HG02678 (cell line): ENCODE measurements at regions not wholly inside any gene's neighbourhood (a gene's known extent, or its start where the extent isn't known, plus 50 kb on each side); places are given as distances from the start of the nearest gene placed in this dataset.

Experiments used
- ATAC-seq: cut with Tn5 transposase; IDR thresholded peaks from one replicate; pipeline ENCODE4 v1.9.1; 2021; ENCODE audit warnings: mild to moderate bottlenecking, moderate library complexity; ENCODE audit not compliant: unreplicated experiment

DNA sequence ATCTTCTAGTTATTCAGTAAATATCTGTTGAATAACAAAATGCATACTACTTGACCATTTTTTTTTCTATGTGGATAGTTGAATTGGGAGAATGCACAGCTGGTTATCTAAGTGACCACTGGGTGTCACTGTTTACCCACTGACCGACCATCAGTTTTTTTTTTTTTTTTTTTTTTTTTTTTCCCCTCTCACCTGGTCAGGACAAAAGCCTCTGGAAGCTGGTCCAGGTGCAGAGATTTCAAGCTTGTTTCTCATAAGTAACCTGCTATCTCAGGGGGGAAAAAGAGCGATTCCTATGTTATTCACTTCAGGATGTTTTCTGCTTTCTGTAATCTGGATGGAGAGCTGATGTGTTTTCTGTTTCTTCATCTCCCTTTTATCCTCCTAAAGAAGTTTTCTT is 256.0 kb downstream of the DCDC2C start:
- no peak for ATAC-seq

DNA sequence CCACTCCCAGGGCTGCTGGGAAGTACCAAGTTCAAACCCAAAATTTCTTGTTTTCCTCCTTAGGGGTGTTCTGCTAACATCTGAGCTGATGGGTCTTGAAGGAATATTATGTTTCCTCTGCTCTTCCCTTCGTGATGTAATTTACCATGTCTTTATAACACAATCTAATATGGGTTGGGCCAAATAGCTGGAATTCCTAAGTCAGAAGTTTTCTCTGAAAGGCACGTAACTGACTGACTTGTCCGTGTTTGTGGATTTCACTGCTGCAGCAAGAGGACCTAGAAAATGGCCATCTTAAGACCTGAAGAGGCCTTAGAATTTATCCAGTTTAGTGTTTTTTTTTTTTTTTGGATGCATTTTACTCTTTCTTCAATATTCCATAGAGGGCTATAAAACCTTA is 256.7 kb downstream of the DCDC2C start:
- no peak for ATAC-seq

DNA sequence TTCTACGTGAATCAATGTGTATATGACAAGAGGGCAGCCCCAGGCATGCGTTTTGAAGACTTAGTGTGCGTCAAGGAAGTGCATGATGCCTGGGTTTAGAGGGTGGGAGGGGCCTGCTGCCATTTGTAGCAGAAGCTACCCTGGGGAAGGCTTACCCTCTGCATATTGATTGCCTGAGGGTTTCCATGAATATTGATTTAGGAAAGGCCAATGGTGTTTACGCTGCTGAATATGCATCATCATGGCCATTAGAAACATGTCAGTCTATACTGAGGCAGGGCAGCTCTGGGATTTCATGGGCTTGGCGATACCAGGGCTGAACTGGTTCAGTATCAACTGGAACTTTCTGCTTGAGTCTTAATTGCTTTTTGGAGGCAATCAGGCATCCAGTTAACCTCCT is 259.3 kb downstream of the DCDC2C start:
- no peak for ATAC-seq

DNA sequence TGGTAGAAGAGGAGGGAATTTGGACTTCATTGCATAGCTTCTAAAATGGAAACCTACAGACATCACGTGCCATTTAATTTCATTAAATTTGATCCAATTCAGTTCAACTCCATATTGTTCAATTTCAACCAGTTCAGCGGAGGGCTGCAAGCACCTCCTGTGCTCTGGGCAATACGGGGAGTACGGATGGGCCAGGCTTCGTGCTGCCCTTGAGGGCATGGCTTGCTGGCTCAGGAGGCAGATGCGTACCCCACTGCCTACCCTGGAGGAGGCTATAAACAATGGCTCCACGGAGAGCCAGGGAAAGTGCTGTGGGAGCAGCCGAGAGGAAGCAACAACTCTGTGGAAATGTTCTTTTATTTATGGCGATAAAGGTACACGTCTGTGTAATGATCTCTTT is 261.8 kb downstream of the DCDC2C start:
- no peak for ATAC-seq

DNA sequence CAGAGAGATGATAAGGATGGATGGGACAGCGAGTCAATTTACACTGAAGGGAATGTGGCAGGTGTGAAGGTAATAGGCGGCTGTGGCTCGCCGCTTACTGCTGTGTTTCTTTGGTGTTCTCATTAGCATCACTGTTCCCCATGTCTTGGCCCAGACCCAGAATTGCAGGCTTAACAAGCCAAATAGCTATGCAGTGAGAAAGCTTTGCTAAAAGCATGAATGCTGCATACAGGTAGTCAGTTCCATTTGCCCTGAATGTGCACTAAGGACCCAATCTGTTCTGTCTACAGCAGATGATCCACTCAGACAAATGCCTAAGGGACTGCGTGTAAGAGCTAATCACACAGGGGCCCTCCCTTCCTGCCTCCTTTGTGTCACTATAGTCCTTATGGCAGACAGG is 262.6 kb downstream of the DCDC2C start:
- no peak for ATAC-seq

DNA sequence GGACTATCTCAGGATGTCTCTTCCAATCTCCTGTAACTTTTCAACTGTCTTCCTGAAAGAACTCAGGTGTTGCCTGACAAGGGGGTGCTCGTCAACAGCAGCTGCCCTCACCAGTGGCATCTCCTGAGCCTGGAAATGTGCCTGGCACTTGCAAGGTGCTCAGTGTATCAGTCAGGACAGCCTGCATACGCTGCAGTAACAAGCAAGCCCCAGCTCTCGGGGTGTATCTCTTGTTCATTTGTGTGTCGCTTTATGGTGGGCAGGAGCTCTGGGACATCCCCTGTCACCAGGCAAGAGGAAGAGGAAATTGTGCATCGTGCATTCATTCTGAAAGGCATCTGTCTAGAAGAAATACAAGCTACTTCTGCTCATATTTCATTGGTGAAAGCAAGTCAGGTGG is 263.1 kb downstream of the DCDC2C start:
- ATAC-seq: no peak

DNA sequence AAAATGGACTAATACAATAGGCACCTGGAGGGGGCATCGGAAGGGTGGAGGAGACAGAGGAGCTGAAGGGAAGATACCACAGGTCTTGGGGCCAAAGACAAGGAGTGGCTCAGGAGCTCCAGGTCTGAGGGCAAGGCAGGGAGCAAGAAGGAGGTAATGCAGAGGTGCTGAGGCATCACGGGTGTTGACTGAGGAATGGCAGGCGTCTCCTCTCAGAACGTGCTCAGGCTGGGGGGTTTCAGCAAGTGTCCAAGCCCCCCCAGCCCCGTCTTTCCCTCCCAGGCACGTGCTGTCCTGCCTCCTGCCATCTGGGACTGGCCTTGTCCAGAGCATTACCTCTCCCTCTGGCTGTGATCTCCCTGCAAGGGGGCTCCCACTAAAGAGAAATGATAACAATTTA is 265.4 kb downstream of the DCDC2C start:
- ATAC-seq: no peak

DNA sequence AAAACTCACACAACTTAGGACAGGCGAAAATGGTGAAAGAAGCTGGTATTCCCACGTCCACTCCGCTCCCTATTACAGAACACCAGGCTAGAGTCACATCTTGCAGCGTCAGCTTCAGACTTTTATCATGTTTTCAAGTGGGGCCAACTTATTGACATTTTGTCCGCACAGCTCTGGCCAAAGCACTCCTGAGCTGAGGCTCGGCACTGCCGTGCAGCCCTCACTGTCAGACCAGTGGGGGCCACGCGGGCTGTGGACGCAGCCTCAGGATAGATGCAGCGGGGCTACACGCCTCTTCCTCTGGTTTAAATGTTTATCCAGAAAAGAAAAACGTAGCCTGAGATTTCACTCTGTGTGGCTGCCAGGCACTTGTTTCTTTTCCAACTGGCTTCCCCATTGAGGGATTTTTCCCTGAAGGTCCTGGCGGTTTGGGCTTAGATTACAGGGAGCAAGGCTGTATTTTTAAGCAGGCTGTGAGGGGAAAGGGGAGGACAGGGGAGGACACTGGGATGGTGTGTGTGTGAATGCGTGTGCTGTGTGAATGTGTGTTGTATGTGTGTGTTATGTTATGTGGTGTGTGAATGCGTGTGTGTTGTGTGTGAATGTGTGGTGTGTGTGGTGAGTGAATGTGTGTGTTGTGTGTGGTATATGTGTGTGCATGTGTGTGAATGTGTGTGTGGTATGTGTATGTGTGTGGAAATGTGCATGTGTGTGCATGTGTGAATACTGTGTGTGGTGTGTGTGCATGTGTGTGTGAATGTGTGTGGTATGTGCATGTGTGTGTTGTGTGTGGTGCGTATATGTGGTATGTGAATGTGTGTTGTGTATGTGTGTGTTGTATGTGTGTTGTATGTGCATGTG is 267.6 kb downstream of the DCDC2C start:
- ATAC-seq: no peak

DNA sequence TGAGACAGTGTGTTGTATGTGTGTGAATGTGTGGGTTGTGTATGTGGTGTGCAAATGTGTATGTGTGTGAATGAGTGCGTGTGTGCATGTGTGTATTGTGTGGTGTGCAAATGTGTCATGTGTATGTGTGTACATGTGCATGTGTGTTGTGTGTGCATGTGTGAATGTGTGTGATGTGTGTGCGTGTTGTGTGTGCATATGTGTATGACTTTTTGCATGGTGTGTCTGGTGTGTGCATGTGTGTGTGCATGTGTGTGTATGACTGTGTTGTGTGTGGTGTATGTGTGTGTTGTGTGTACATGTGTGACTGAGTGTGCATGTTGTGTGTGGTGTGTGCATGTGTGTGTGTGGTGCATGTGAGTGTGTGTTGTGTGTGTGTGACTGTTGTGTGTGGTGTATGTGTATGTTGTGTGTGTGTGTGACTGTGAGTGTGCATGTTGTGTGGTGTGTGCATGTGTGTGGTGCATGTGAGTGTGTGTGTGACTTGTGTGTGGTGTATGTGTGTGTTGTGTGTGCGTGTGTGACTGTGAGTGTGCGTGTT is 268.3 kb downstream of the DCDC2C start:
- ATAC-seq: no peak

DNA sequence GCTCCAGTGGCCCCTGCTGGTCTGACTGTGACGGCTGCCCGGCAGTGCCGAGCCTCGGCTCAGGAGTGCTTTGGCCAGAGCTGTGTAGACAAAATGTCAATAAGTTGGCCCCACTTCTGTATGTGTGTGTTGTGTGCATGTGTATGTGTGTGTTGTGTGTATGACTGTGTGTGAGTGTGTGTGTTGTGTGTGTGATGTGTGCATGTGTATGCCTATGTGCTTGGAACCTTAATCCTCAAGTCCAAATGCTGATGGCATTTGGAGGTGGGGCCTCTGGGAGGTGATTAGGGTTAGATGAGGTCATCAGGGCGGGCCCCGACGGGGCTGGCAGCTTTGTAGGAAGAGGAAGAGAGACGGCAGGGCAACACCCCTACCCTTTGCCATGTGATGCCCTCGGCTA is 269.0 kb downstream of the DCDC2C start:
- ATAC-seq: no peak

DNA sequence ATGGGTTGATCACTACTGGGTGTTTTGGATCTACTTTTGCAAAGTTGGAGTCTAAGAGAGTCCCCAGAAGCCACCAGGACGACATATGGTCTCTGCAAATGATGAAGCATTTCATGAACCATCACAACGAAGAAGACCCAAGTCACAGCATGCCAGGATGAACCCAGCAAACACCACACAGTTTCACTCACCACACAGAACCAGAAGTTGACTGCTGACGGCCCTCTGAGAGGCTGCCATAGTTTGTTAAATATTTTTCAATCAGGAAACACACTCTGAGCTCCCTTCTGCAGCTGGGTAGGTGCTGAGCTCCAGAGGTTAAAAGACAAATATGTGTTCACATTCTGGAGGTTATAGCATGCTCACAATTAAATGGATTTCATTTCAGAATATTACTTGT is 271.4 kb downstream of the DCDC2C start:
- no peak for ATAC-seq

DNA sequence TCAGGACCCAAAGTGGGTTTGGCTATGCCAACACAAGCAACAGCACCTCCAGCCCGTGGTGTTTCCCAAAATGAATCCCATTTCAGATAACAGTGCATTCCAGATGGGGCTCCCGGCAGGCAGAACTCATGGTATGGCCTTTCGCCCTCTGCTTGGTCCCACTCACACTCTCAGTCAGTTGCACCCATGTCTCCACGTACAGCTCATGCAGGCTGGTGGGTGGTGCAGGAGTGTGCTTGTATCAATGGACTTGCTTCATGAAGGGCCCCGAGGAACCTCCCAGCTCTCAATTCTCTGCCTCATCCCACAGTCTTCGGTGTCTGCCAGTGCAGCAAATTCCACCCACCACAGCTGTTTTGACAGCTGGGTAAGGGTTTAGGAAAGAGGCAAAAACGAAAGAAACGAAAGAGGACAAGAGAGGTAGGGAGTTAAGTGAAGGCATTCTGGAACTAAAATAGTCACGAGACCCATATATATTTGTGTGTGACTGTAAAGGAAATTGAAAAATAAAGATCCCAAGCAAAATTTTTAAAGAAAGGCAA is 278.1 kb downstream of the DCDC2C start:
- ATAC-seq: no peak

DNA sequence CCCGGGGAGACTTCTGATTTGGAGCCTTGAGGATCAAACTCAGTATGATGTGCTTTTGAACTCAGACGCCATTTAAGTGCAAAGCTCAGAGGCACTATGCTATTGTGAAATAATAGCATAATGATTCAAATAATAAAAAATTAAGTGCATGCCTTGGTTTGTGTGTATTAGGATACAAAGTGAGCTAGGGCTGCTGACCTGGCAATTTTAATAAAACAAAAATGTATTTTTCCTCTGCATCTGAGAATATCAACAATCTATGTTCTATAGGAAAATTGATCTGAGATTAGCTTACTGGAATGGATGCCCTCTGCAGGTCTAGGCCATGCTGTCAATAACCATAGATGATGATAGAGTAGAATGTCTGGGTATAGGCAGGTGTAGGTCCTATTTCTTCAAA is 278.8 kb downstream of the DCDC2C start:
- no peak for ATAC-seq

DNA sequence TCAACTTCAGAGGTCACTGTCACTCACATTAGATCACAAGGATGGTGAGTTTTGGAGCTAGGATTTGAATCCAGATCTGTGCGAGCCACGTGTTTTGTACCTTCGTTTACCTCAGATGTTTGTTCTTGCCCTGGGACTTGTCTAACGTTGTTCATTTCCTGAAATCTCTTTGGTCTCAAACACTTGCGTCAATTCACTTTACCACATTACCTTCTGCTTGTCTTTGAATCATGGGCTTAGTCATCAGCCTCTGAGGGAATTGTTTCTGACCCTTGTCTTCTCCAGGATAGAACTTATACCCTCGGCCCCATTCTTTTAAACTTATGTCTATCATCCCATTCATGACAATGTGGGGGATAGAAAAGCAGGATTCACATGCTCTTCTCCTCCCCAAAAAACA is 282.7 kb downstream of the DCDC2C start:
- no peak for ATAC-seq

DNA sequence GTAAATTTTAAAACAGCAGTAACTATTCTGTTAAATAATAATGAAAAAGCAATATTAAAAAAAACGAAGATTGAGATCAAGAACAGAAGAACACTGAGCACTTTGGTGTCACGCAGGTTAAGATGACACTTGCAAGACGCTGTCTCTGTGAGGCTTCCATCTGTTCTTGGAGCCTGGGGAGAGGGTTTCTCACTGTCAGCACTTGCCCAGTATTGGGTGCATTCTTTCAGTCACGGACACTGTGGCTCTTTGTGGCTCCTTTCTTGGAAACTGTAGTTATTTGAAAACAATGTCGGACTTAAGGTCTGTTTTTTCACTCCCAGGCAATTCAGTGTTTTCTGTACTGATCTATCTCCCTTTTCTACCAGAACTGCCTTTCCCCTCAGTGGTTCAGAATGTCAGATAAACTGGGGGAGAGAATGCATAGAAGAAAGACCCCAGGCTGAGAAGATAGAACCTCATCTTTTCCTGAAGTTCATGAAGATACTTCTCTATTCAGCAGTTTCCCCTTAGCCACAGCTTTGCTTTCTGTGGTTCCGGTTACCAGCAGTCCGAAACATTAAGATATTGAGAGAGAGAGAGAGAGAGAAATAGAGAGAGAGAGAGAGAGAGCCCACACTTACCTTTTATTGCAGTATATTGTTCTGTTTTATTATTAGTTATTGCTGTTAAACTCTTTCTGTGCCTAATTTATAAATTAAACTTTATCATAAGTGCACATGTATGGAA is 283.3 kb downstream of the DCDC2C start:
- no peak for ATAC-seq

DNA sequence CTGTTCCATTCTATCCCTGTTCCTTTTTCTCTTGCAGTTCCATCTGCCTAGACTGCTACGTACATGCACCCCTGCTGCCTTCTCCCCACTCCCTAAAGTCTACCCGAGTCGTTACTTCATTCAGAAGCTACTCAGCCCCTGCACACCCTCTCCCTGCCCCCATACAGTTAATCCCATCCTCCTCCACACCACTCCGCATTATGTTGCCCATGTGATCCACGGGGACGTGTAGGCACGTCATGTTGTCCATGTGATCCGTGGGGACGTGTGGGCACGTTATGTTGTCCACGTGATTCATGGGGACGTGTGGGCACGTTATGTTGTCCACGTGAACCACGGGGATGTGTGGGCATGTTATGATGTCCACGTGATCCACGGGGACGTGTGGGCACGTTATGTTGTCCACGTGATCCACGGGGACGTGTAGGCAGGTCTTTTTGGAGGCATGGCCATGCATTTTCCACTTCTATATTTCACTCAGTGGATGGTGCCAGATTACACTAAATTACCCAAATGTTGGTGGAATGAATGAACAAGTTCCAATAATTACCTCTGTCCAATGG is 299.5 kb downstream of the DCDC2C start:
- ATAC-seq: no peak

DNA sequence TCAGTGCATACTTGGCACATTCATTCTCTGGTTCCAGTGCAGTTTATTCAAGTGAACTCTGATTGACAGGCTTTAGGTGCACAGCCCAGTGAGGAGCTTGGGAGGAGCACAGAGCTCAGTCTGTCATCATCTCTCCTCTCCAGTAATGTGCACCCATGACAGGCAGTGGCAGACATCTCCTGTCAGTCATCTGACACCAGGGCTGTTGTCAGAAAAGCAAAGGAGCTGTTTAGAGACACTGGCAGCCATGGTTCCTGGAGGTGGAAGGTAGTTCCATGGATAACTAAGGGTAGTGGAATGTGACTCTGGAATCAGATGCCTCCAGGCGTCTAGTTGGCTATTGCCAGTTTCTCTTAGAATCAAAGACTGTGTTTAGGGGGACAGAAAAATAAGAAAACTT is 308.8 kb downstream of the DCDC2C start:
- no peak for ATAC-seq

DNA sequence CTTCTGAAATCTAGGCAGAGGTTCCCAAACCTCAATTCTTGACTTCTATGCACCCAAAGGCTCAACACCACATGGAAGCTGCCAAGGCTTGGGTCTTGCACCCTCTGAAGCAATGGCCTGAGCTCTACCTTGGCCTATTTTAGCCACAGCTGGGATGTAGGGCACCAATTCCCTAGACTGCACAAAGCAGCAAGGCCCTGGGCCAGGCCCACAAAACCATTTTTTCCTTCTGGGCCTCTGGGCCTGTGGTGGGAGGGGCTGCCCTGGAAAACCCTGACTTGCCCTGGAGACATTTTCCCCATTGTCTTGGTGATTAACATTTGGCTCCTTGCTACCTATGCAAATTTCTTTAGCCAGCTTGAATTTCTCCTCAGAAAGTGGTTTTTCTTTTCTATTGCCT is 315.2 kb downstream of the DCDC2C start:
- no peak for ATAC-seq

DNA sequence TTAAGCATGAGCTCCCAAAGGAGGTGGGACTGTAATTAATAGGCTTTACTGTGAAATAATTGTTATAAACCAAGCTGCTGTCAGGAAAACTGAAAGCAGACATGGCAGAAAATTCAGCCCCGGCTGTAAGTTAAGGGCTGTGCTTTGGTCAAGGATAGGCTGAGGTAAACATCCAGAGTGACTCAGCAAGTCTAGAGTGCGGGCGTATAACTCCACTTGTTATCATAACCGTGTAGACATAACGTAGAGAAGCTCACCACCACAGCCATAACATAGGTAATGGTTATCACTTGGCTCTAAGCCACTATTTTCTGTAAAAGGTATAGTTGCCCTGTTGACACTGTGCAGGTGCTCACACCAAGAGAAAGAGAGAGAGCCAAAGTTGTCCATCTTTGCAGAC is 316.8 kb downstream of the DCDC2C start:
- no peak for ATAC-seq

DNA sequence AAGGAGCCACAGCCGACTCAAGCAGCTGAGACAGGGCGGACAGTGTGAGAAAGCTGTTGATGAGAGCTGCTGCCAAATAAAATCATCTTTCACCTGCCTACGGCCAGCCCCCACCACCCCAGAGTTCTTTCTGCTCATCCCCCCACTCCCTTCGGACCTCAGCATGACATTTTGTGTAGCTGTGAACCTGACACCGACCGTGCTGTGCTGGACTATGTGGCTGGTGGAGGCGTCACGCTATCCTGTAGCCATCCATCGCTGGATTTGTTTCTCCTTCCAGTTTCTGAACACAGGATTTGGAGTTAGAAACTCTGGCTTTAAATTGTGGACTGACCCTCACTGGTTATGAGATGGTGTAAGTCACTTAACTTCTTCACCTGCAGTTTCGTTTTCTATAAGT is 317.3 kb downstream of the DCDC2C start:
- ATAC-seq: no peak

DNA sequence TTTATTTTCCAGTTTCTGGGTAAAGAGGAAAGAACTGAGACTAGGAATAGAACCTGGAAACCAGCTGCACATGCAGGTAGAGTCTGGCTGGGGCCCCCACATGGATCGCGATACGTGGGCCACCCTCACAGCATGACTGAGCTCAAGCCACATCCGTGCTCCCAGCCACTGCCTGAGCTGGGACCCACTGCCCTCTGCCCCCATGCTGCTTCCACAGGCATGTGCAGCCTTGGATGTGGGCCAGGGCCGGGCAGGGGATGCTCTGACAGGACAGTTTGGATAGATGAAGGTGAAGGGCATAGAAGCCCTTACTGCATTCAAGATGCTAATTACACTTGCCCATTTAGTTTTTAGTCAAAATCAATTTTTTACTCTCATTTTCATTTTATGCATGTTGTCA is 321.2 kb downstream of the DCDC2C start:
- no peak for ATAC-seq

DNA sequence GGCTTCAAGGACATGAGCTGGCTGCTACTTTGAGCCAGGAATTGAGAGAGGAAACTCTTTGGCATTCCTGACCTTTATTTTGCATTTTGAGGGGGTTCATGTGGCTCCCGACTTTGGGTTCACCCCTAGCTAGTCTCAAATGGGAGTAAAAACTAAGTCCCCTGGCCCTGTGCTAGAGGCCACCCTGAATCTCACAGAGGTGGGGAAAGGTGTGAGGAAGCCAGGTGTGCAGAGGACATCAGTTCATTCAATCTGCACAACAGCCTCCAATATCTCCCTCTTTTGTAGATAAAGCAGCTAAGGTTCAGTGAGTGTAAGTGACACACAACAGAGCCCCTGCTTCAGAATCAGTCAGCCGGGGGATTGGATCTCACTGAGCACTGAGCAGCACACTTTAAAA is 325.7 kb downstream of the DCDC2C start:
- no peak for ATAC-seq
